Caki2 (cell line): ENCODE measurements at regions not wholly inside any gene's neighbourhood (a gene's known extent, or its start where the extent isn't known, plus 50 kb on each side); places are given as distances from the start of the nearest gene placed in this dataset.
"Not testable (repeated sequence)": the region's sequence is repeated elsewhere in the genome, so short reads cannot be mapped to it uniquely, and the experiment has no call there.

Source experiments
- DNase-seq: peaks from one replicate; pipeline ENCODE4 v3.0.0-alpha.2; 2015; ENCODE audit warnings: low read depth
- in situ Hi-C: cut with HindIII; loops from 2 replicates; pipeline ENCODE4 v1.10.0; 2016; ENCODE audit warnings: low sequenced_read_pairs, low pct_unique_long_range_greater_than_20kb, mixed read lengths

DNA sequence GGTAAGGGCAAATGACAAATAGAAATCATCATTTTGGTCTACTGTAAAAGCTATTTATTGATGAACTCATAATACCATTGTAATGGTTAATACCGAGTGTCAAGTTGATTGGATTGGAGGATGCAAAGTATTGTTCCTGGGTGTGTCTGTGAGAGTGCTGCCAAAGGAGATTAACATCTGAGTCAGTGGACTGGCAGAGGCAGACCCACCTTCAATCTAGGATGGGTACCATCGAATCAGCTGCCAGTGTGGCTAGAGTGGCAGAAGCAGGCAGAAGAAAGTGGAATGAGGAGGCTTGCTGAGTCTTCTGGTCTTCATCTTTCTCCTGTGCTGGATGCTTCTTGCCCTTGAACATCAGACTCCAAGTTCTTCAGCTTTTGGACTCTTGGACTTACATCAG is 2092.2 kb upstream of the RAG2 start:
- DNase-seq, in situ Hi-C loops: not testable (repeated sequence)

DNA sequence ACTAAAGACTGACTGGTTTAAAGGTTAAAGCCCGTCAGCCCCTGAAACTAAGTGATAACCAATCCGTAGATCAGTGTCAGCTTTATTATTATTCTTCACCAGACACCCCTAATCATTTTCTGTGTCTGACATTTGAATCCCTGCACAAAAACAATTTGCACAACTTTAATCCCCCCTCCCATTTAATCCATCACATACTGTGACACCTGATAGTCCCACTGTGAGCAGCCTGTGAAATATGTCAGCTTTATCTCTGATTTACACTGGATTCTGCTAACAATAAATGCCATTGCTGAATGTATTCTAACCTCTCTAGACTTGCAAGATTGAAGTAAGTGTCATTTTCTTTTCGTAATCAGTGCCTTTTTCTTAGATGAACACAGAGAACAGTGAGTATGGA is 2089.0 kb upstream of the RAG2 start:
- in situ Hi-C loops = no loop called here
- DNase-seq = no peak

DNA sequence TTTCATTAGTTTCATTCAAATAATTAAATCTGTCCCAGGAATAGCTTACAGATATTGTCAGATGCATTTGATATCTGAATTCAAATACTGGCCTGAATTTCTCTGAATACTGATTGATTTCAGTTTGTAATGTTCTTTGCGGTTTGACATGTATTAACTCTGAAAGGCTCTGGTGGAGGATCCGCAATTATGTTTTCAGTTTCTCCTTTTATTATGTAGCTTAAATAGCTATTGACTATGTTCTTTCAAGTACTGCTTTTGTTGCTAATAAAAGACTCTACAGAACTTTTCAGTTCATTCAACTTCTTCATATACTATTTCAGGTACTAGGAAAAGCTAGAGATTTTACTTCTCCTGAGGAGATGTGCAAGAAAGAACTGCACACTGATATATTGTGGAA is 2085.4 kb upstream of the RAG2 start:
- no peak for DNase-seq
- in situ Hi-C loops = no loop called here

DNA sequence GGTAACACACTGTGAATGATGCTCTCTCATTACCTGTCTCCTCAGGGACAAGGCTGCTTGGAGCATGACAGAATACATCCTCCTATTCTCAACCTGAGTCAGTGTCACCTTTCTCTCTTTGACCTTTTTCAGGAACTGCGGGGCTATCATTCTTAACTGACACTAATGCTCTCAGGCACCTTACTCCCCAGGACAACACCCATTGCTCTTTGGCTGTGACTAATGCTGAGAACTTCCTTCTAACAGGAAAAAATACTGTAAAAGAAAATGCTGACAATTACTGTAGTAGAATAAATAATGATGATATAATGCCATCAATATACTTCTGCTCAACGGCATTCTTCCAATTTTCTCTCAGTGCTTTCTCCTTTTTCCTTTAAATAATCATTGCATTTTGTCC is 2082.7 kb upstream of the RAG2 start:
- DNase-seq = no peak
- in situ Hi-C loops = no loop called here

DNA sequence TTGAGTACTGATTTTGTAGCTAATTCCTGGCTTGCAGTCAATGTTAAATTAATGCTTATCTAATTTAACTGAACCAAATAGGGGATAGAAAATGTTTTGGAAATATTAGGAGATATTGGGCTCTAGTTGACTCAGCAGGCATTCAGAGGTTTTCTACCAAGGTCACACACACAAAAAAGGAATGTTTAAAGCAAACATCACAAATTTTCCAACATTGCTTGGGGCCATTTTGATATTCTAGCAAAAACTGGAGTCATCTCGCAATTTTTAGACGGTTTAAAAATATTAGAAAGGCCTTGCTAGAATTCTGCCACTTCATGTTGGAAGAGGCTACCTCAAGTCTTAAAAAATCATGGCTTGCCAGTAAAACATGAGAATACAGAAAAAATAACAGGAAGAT is 2082.1 kb upstream of the RAG2 start:
- in situ Hi-C loops = no loop called here
- DNase-seq = no peak

DNA sequence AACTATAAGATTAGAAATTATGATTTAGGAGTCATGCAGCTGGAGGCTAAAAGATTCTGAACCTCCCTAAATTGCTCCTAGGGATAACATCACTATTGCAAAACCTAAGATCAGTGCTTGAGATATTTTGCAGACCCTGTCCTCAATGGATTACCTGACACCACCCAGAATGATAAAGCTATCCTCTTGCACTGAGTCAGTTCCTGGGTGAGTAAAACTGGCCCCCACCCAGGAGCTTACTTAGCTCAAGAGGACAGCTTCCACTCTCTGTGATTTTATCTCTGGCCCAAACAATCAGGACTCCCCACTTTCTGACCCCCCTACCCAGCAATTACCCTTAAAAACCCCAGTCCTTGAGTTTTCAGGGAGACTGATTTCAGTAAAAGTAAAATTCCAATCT is 2074.4 kb upstream of the RAG2 start:
- in situ Hi-C loops = no loop called here
- no peak for DNase-seq

DNA sequence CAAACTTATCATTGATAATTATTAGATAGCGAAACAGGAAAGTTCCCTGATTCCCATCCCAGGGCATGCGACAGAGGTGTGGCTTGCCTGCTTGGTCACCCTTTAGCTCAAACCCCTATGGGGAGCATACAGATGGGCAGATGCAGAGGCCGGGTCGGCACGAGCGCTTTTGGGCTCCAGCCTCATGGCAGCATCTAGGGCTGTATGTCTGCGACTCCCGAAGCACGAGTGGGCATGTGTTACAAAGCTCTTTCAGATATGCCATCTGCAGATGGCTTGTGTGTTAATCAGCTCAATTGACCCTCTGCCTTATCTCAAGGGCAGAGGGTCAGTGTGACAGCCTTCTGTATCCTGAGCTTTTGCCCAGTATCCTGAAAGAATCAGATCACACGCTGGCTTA is 2069.3 kb upstream of the RAG2 start:
- in situ Hi-C loops = no loop called here
- no peak for DNase-seq

DNA sequence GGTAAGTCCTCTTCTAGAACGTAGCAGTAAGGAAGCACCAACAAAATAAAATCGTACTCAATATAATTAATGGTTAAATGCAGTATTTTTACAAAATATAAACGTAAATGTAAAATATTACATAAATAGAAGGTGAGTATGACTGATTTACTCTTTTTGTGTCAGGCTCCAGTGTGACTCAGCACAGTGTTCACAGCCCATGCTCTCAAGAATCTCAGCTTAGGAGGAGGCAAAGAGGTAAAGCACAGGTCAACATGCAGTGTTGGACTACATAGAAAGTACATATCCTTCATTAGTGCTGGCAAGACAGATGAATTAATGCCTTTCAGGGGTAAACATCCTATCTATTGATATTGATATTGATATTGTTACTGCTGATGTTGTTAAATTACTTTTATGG is 2050.6 kb upstream of the RAG2 start:
- in situ Hi-C loops = no loop called here
- no peak for DNase-seq

DNA sequence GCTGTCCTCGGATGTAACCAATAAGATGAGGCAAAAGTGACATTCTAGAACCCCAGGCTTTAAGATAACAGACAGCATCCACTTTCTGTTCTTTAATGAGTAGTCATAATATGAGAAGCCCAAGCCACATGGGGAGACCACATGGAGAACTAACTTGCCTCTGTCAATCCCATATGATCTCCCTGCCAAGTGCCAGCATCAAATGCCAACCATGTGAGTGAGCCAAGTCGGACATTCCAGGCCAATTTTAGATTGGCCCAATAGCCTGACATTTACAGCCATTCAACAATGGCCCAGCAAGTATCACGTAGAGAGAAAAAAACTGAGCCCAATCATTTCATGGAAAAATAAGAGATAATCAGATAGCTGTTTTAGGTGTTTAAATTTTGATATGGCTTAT is 2048.3 kb upstream of the RAG2 start:
- no peak for DNase-seq
- in situ Hi-C loops = no loop called here

DNA sequence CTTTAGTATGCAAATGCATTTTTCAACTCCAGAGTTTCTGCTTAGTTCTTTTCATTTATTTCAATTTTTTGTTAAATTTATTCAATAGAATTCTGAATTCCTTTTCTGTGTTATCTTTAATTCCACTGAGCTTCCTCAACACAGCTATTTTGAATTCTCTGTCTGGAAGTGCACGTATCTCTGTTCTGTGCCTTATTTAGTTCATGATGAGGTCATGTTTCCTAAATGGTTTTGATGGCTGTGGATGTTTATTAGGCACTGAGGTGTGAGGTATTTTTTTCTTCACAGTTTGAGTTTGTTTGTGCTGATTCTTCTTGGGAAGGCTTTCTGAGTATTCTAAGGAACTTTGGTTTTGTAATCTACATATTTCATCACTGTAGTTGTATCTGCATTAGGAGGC is 2042.8 kb upstream of the RAG2 start:
- in situ Hi-C loops = no loop called here
- no peak for DNase-seq

DNA sequence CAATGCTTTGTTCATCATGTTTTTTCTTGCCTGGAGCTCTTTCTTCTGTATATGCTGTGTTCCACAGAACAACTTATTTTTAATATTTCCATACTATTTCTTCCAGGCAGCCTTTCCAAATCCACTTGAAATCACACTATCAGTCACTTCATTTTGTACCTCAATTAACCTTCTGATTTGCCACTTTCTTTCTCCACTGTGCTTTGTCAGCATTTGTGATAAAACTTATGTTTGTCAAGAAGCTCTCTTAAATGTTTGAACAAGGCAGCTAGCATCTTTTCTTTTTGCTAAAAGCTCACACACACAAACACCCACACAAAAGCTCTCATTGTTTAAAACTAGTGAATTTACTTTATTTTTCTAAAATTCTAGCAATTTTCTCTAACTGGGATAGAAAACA is 2014.7 kb upstream of the RAG2 start:
- no peak for DNase-seq
- in situ Hi-C loops = no loop called here

DNA sequence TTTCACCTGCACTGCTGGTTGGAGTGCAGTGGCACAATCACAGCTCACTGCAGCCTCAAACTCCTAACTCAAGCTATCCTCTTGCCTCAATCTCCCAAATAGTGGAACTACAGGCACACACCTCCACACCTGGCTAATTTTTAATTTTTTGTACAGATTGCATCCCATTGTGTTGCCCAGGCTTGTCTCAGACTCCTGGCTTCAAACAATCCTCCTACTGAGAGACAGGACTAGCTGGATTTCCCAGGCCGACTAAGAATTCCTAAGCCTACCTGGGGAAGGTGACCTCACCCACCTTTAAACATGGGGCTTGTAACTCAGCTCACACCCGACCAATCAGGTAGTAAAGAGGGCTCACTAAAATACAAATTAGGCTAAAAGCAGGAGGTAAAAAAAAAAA is 2003.3 kb upstream of the RAG2 start:
- in situ Hi-C loops, DNase-seq: not testable (repeated sequence)

DNA sequence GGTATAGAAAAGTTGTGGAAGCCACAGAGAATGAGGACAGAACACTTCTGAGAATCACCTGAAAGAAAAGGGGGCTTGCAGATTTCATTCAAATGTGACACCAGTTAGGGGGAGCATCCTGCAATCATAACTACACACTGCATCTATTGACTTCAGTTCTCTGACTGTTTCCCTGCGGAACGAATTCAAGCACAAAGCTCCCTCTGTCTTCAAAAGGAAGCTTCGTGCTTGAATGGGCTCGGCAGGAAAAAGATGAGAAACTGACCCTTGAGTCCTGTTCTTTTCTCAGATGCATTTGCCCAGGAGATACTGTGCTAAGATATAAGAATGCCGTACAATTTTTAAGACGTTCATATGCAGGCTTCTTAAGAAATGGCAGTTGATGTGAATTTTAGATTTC is 2000.4 kb upstream of the RAG2 start:
- in situ Hi-C loops = no loop called here
- DNase-seq = no peak

DNA sequence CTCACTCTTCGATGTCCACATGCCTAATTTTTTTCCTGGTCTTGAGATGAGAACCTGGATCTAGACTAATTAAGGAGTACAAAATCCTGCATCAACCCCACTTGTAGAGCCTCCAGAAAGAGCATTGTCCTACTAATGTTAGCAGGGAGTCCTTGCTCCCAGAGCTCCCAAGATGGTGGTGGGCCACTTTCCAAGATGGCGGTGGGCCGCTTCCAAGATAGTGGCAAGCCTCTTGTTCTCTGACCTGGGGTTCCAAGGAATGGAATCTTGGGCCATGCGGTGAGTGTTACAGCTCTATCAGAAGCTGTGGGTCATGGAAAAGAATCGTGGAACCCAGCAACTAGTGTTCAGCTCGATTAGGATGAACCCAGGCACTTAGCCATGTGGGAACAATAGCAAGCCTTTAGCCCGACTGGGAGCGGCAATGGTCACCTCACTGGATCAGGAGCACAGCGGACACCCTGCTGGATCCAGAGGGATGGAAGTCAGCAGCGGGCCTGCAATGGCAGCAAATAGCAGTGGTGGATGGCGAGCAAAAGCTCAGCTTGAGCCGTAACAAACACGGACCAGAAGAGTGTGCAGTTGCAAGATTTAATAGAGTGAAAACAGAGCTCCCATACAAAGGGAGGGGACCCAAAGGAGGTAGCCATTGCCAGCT is 1997.5 kb upstream of the RAG2 start:
- DNase-seq, in situ Hi-C loops: not testable (repeated sequence)

DNA sequence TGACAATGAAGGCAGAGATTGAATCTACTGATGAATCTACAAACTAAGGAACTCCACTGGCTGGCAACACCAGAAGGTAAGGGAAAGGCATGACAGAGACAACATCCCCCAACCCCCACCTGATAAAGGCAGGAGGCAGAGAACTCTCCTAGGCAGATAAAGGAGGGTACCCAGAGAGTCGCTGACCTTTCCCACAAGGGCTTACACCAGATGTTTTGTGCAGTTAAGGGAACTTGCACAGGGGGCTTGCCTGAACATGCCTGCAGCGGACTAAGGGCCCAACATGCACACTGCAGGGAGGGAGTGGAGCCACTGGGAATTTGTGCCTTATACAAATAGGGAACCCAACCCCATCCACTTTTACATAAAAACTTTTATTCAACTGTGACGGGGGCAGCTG is 1996.9 kb upstream of the RAG2 start:
- in situ Hi-C loops = no loop called here
- no peak for DNase-seq

DNA sequence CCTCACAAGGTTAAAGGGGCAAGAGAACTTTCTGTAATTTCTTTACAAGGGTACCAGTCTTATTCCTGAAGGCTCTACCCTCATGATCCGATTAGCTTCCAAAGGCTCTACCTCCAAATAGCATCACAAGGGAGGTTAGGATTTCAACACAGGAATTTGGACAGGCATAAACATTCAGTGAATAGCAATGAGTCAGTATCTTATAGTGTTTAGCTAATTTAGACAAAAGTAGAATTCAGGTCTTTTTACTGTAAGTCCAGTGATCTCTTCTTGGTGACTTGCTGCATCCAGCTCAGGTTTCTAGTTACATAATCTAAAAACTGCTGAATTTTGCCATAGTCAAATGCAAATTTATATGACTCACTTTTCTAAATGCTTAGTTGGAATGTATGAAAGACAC is 1995.6 kb upstream of the RAG2 start:
- in situ Hi-C loops = no loop called here
- no peak for DNase-seq

DNA sequence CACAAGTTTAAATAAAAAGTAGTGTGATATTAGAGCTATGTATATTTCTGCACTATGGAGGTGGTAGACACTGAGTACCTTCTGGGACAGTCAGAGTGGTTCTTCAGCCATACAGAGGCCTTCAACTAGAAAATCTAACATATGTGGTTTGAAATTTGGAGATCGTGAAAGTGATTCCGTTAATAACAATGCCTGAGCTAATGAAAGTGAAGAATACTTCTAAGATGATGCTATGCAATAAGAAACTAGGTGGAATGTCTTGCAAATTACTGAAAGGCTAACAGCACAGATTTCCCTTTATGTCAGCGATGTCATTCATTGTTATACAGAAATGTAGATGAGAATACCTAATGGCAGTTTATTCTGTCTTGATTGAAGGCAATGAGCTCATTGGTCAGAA is 1984.7 kb upstream of the RAG2 start:
- in situ Hi-C loops = no loop called here
- DNase-seq = no peak

DNA sequence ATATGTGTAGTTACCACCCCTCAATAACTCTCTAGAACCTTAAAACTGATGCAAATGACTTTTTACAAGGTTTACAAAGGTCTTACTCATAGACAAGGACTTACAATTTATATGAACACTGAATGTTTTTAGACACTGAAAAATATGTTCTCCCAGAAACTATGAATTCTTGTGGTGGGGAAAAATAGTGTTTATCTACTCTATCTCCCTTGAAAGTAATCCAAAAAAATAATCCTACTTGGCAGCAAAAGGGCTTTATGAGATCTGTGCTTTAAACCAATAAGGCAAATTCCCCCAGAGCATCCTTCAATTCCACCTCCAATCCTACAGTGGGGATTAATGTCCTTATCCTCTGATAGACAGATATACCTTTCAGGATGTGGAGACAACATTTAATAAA is 1984.1 kb upstream of the RAG2 start:
- in situ Hi-C loops = no loop called here
- DNase-seq = no peak

DNA sequence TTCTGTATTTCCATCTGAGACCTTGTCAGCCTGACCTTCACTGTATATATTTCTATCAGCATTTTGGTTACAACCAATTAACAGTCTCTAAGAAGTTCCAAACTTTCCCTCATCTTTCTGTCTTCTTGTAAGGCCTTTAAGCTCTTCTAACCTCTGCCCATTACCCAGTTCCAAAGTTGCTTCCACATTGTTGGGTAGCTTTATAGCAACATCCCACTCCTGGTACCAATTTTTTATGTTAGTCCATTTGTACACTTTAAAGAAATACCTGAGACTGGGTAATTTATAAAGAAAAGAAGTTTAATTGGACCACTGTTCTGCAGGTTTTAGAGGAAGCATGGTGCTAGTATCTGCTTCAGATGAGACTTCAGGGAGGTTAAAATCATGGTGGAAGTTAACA is 1979.7 kb upstream of the RAG2 start:
- no peak for DNase-seq
- in situ Hi-C loops = no loop called here

DNA sequence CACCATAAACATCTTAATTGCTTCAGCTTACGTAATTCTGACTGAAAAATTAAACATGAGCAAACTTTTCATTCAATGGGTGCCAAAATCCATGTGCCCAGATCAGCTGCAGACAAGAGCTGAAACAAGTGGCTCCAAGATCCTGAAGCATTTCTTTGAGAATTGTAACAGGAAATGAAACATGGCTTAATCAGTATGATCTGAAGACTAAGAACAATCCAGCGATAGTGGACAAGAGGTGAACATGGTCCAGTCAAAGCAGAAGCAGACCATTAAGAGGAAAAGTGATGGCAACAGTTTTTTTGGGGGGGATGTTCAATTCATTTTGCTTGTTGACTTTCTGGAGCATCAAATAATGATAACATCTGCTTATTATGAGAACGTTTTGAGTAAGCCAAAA is 1964.5 kb upstream of the RAG2 start:
- DNase-seq = no peak
- in situ Hi-C loops = no loop called here

DNA sequence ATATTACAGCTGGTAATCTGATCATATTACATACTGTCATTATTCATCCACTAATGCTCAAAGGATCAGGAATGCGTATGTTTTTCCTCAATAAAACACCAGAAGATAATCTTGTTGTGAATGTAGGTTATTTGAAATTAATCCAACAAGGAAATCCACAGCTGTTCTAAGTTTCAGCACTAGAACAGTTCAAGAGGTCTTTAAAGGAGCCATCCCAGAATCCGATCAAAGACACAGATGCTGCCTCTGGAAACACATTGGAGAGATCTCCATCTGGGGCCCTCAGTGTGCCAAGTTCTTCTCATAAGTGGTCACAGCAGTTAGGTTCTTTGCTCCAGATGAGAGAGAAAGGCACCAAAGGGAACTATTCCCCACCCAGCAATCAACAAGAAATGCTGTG is 1955.1 kb upstream of the RAG2 start:
- DNase-seq = no peak
- in situ Hi-C loops = no loop called here
